ENCODE measurements at regions not wholly inside any gene's neighbourhood (a gene's known extent, or its start where the extent isn't known, plus 50 kb on each side); places are given as distances from the start of the nearest gene placed in this dataset.

- H3K4me3 ChIP-seq = no peak overlapping the region
- no peaks in the 10 kb centered on the region for H4K20me1 ChIP-seq (ENCODE audit: insufficient read depth, poor library complexity, severe bottlenecking)
- no peak overlapping the region for H3K27ac ChIP-seq
- no peaks in the 10 kb centered on the region for H3K9me2 ChIP-seq (replicated peaks; ENCODE audit: insufficient read depth)
- H3K27me3 ChIP-seq = no peaks in the 10 kb centered on the region
- H3K9me3 ChIP-seq (ENCODE audit: low read depth) = no peaks in the 10 kb centered on the region
- WGBS (ENCODE audit: low lambda C conversion rate, missing lambda C conversion rate) = 96% methylated on average over 1 of the region's 1 CpG
- H3K4me1 ChIP-seq (ENCODE audit: insufficient read depth) = no peaks in the 10 kb centered on the region
- DNase-seq (ENCODE audit: low spot score) = no peak
- H2AFZ ChIP-seq = no peak overlapping the region
- no peaks in the 10 kb centered on the region for H3K79me2 ChIP-seq
- H3K36me3 ChIP-seq (replicated peaks; ENCODE audit: insufficient read depth, low read depth) = no peaks in the 10 kb centered on the region
- TF ChIP-seq EZH2phosphoT487 (IDR thresholded peaks at IDR 0.05; ENCODE audit: low read depth, severe bottlenecking, unreplicated experiment) = no peak
- no peak for TF ChIP-seq EZH2 (IDR thresholded peaks at IDR 0.05; ENCODE audit: borderline replicate concordance)
- TF ChIP-seq, protein P1, sequence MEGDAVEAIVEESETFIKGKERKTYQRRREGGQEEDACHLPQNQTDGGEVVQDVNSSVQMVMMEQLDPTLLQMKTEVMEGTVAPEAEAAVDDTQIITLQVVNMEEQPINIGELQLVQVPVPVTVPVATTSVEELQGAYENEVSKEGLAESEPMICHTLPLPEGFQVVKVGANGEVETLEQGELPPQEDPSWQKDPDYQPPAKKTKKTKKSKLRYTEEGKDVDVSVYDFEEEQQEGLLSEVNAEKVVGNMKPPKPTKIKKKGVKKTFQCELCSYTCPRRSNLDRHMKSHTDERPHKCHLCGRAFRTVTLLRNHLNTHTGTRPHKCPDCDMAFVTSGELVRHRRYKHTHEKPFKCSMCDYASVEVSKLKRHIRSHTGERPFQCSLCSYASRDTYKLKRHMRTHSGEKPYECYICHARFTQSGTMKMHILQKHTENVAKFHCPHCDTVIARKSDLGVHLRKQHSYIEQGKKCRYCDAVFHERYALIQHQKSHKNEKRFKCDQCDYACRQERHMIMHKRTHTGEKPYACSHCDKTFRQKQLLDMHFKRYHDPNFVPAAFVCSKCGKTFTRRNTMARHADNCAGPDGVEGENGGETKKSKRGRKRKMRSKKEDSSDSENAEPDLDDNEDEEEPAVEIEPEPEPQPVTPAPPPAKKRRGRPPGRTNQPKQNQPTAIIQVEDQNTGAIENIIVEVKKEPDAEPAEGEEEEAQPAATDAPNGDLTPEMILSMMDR (IDR thresholded peaks at IDR 0.05; ENCODE audit: poor library complexity) = no peak
- H3K4me2 ChIP-seq = no peak overlapping the region
Observed at GRCh38 chr13:104309431-104309830, 1243.2 kb upstream of the SLC10A2 start.

DNA sequence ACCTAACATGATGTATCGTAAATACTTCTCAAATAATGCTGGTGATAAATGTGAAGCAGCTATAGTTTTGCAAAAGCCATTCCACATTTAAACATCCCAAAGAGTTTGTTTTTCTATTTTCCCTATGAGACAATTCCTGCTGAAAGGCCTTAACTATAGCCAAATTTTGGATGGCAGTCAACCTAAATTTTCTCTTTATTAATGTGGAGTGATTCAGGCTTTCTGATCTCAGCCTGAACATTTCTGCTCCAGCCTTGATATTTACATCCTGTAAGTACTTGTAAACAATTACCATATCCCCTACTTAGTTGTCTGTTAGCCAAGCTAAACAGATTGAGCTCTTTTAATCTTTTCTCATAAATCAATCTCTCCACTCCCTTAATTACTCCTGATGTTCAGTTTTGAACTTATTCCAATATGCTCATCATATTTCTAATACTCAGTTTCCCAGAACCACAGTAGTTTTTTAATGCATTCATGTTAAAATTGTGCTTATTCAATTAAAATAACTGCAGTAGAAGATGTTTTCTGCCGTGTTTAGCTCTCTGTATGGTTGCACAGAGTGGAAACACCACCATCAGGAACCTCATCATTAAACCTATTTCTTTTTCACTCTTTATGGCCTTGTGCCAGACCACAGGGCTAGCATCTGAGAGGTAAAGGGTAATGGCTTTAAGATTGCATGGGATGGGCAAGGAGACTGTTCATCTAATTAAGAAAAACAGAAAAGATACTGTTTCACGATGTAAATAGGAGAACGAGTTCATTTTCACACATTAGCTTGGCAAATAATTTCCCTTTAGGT, 1235.2 kb upstream of the SLC10A2 start:
- no peak overlapping the region for H3K4me3 ChIP-seq
- H3K9me3 ChIP-seq (ENCODE audit: low read depth) = no peaks in the 10 kb centered on the region
- H3K27ac ChIP-seq = no peak overlapping the region
- H3K4me2 ChIP-seq = no peak overlapping the region
- WGBS (ENCODE audit: low lambda C conversion rate, missing lambda C conversion rate) = 69% methylated on average over 4 of the region's 4 CpGs
- H3K9me2 ChIP-seq (replicated peaks; ENCODE audit: insufficient read depth) = no peaks in the 10 kb centered on the region
- H4K20me1 ChIP-seq (ENCODE audit: insufficient read depth, poor library complexity, severe bottlenecking) = no peaks in the 10 kb centered on the region
- DNase-seq (ENCODE audit: low spot score) = no peak
- TF ChIP-seq, protein P1 (IDR thresholded peaks at IDR 0.05; ENCODE audit: poor library complexity) = no peak
- TF ChIP-seq EZH2 (IDR thresholded peaks at IDR 0.05; ENCODE audit: borderline replicate concordance) (no peak), EZH2phosphoT487 (IDR thresholded peaks at IDR 0.05; ENCODE audit: low read depth, severe bottlenecking, unreplicated experiment) (no peak)
- no peaks in the 10 kb centered on the region for H3K27me3 ChIP-seq
- H3K36me3 ChIP-seq (replicated peaks; ENCODE audit: insufficient read depth, low read depth) = no peaks in the 10 kb centered on the region
- no peaks in the 10 kb centered on the region for H3K4me1 ChIP-seq (ENCODE audit: insufficient read depth)
- no peaks in the 10 kb centered on the region for H3K79me2 ChIP-seq
- H2AFZ ChIP-seq = no peak overlapping the region

DNA sequence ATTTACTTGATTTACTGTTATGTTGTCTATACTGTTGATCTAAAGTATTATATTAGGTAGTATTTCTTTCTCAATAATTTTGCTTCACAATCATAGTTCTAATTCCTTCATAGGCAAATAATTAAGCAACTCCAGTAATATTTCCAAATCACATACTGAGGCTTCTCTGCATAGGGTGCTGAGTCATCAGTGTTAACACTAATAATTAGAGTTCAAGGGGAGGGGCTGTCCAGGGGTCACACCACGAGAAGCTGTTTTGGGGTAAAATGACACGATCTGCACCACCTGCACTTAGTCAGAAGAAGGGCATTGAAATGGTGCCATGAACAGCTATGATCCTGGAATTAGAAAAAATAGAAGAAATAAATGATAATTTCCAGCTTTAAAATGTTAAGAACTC, 1230.9 kb upstream of the SLC10A2 start:
- no peaks in the 10 kb centered on the region for H3K9me2 ChIP-seq (replicated peaks; ENCODE audit: insufficient read depth)
- WGBS (ENCODE audit: low lambda C conversion rate, missing lambda C conversion rate) = 89% methylated on average over 2 of the region's 2 CpGs
- no peaks in the 10 kb centered on the region for H3K36me3 ChIP-seq (replicated peaks; ENCODE audit: insufficient read depth, low read depth)
- H4K20me1 ChIP-seq (ENCODE audit: insufficient read depth, poor library complexity, severe bottlenecking) = no peaks in the 10 kb centered on the region
- H3K9me3 ChIP-seq (ENCODE audit: low read depth) = no peaks in the 10 kb centered on the region
- no peak overlapping the region for H3K27ac ChIP-seq
- H3K27me3 ChIP-seq = no peaks in the 10 kb centered on the region
- no peak overlapping the region for H3K4me3 ChIP-seq
- TF ChIP-seq, protein P1 (IDR thresholded peaks at IDR 0.05; ENCODE audit: poor library complexity) = no peak
- TF ChIP-seq EZH2phosphoT487 (IDR thresholded peaks at IDR 0.05; ENCODE audit: low read depth, severe bottlenecking, unreplicated experiment) (no peak), EZH2 (IDR thresholded peaks at IDR 0.05; ENCODE audit: borderline replicate concordance) (no peak)
- no peak overlapping the region for H2AFZ ChIP-seq
- H3K4me2 ChIP-seq = no peak overlapping the region
- no peaks in the 10 kb centered on the region for H3K4me1 ChIP-seq (ENCODE audit: insufficient read depth)
- H3K79me2 ChIP-seq = no peaks in the 10 kb centered on the region
- no peak for DNase-seq (ENCODE audit: low spot score)

All from hepatocyte (in vitro differentiated cells).